SK-N-SH (cell line): ENCODE measurements at regions not wholly inside any gene's neighbourhood (a gene's known extent, or its start where the extent isn't known, plus 50 kb on each side); places are given as distances from the start of the nearest gene placed in this dataset.

ENCODE experiments used
- EZH2phosphoT487 ChIP-seq: fragments of 200-600 bp; sonication (generic); IDR thresholded peaks from 2 replicates; pipeline ENCODE4 v1.6.1; 2017; ENCODE audit warnings: low read depth, mixed run types, mild to moderate bottlenecking, antibody characterized with exemption, moderate library complexity, borderline replicate concordance
- POLR2AphosphoS5 ChIP-seq: IDR thresholded peaks from 2 replicates; pipeline ENCODE4 v1.6.1; 2012; ENCODE audit warnings: low read depth, low read length
- SIN3A ChIP-seq: IDR thresholded peaks from 2 replicates; pipeline ENCODE4 v1.6.1; 2012; ENCODE audit warnings: low read depth, mild to moderate bottlenecking, low read length, moderate library complexity, borderline replicate concordance
- TF ChIP-seq, protein P1 (sequence below): fragments of 200-600 bp; sonication (generic); IDR thresholded peaks from 2 replicates; pipeline ENCODE4 v1.6.1; 2017; ENCODE audit warnings: antibody characterized with exemption, mild to moderate bottlenecking, moderate library complexity
- TF ChIP-seq, protein P2 (sequence below): fragments of 150-350 bp; IDR thresholded peaks from 2 replicates; pipeline ENCODE4 v1.6.1; 2016; ENCODE audit warnings: mild to moderate bottlenecking, low read depth, low read length
- TF ChIP-seq, protein P3 (sequence below): IDR thresholded peaks from 2 replicates; pipeline ENCODE4 v1.4.0; 2012; ENCODE audit warnings: low read depth, borderline replicate concordance
- TF ChIP-seq, protein P4 (sequence below): IDR thresholded peaks from 2 replicates; pipeline ENCODE4 v1.4.0; 2012; ENCODE audit warnings: low read depth

DNA sequence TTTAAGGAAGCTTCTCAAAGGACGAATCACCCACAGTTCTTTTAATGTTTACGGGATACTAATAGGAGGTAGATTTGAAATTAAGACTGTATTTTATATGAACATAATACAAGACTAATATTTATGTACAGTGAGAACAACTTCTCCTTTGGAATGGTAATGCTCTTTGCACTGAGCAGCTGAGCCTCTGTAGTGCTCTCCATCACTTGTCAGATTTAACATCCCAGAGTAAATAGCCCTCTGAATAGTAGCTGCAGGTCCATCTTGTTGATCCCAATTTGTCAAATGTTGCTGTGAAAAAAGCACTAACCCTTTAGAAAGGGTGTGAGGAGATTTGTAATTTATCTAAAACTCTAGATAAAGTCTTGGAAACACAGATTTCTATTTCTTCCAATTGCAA, 351.4 kb upstream of the KCNMB2 start:
- TF ChIP-seq, protein P1, sequence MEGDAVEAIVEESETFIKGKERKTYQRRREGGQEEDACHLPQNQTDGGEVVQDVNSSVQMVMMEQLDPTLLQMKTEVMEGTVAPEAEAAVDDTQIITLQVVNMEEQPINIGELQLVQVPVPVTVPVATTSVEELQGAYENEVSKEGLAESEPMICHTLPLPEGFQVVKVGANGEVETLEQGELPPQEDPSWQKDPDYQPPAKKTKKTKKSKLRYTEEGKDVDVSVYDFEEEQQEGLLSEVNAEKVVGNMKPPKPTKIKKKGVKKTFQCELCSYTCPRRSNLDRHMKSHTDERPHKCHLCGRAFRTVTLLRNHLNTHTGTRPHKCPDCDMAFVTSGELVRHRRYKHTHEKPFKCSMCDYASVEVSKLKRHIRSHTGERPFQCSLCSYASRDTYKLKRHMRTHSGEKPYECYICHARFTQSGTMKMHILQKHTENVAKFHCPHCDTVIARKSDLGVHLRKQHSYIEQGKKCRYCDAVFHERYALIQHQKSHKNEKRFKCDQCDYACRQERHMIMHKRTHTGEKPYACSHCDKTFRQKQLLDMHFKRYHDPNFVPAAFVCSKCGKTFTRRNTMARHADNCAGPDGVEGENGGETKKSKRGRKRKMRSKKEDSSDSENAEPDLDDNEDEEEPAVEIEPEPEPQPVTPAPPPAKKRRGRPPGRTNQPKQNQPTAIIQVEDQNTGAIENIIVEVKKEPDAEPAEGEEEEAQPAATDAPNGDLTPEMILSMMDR: no peak
- TF ChIP-seq SIN3A: no peak
- TF ChIP-seq, protein P2, sequence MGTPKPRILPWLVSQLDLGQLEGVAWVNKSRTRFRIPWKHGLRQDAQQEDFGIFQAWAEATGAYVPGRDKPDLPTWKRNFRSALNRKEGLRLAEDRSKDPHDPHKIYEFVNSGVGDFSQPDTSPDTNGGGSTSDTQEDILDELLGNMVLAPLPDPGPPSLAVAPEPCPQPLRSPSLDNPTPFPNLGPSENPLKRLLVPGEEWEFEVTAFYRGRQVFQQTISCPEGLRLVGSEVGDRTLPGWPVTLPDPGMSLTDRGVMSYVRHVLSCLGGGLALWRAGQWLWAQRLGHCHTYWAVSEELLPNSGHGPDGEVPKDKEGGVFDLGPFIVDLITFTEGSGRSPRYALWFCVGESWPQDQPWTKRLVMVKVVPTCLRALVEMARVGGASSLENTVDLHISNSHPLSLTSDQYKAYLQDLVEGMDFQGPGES: no peak
- no peak for TF ChIP-seq EZH2phosphoT487
- no peak for TF ChIP-seq POLR2AphosphoS5
- TF ChIP-seq, protein P3, sequence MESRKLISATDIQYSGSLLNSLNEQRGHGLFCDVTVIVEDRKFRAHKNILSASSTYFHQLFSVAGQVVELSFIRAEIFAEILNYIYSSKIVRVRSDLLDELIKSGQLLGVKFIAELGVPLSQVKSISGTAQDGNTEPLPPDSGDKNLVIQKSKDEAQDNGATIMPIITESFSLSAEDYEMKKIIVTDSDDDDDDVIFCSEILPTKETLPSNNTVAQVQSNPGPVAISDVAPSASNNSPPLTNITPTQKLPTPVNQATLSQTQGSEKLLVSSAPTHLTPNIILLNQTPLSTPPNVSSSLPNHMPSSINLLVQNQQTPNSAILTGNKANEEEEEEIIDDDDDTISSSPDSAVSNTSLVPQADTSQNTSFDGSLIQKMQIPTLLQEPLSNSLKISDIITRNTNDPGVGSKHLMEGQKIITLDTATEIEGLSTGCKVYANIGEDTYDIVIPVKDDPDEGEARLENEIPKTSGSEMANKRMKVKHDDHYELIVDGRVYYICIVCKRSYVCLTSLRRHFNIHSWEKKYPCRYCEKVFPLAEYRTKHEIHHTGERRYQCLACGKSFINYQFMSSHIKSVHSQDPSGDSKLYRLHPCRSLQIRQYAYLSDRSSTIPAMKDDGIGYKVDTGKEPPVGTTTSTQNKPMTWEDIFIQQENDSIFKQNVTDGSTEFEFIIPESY: no peak
- TF ChIP-seq, protein P4, sequence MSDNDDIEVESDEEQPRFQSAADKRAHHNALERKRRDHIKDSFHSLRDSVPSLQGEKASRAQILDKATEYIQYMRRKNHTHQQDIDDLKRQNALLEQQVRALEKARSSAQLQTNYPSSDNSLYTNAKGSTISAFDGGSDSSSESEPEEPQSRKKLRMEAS: no peak
